GM21619 (cell line): ENCODE measurements at regions not wholly inside any gene's neighbourhood (a gene's known extent, or its start where the extent isn't known, plus 50 kb on each side); places are given as distances from the start of the nearest gene placed in this dataset.
"Not testable (repeated sequence)": the region's sequence is repeated elsewhere in the genome, so short reads cannot be mapped to it uniquely, and the experiment has no call there.

Experiments
- ATAC-seq: cut with Tn5 transposase; IDR thresholded peaks from one replicate; pipeline ENCODE4 v1.9.1; 2021; ENCODE audit not compliant: unreplicated experiment

GRCh38 chr3:6447166-6447801, 413.6 kb upstream of the GRM7 start:
- ATAC-seq, result no peak

GRCh38 chr3:6448011-6448410, 412.9 kb upstream of the GRM7 start:
- no peak for ATAC-seq

GRCh38 chr3:6449099-6449498, 411.8 kb upstream of the GRM7 start:
- no peak for ATAC-seq

GRCh38 chr3:6452974-6453373, 407.9 kb upstream of the GRM7 start:
- ATAC-seq, result no peak

GRCh38 chr3:6455031-6455430, 405.9 kb upstream of the GRM7 start:
- ATAC-seq, result no peak

GRCh38 chr3:6467186-6467585, 393.7 kb upstream of the GRM7 start:
- ATAC-seq, result no peak

- ATAC-seq, result no peak
Observed at GRCh38 chr3:6468589-6468988, 392.3 kb upstream of the GRM7 start.

- ATAC-seq, result no peak
Observed at GRCh38 chr3:6471744-6472143, 389.2 kb upstream of the GRM7 start.

GRCh38 chr3:6490487-6491327, 370.2 kb upstream of the GRM7 start:
- not testable (repeated sequence) for ATAC-seq

- ATAC-seq, result no peak
Observed at GRCh38 chr3:6491768-6492167, 369.1 kb upstream of the GRM7 start.

GRCh38 chr3:6492306-6492705, 368.6 kb upstream of the GRM7 start:
- no peak for ATAC-seq

GRCh38 chr3:6498944-6499343, 362.0 kb upstream of the GRM7 start:
- ATAC-seq, result not testable (repeated sequence)

- ATAC-seq, result no peak
Observed at GRCh38 chr3:6504347-6504746, 356.6 kb upstream of the GRM7 start.

- no peak for ATAC-seq
Observed at GRCh38 chr3:6504834-6505233, 356.1 kb upstream of the GRM7 start.

GRCh38 chr3:6508410-6508759, 352.5 kb upstream of the GRM7 start:
- ATAC-seq, result no peak

- ATAC-seq, result no peak
Observed at GRCh38 chr3:6509576-6509975, 351.3 kb upstream of the GRM7 start.

- ATAC-seq, result no peak
Observed at GRCh38 chr3:6510713-6511112, 350.2 kb upstream of the GRM7 start.

- ATAC-seq, result no peak
Observed at GRCh38 chr3:6512172-6512800, 348.6 kb upstream of the GRM7 start.

- no peak for ATAC-seq
Observed at GRCh38 chr3:6516143-6516542, 344.8 kb upstream of the GRM7 start.

- no peak for ATAC-seq
Observed at GRCh38 chr3:6516694-6517093, 344.2 kb upstream of the GRM7 start.

GRCh38 chr3:6518709-6519345, 342.1 kb upstream of the GRM7 start:
- no peak for ATAC-seq
